Activated CD4-positive, alpha-beta T cell treated with anti-CD3 and anti-CD28 coated beads, Interleukin-2, Interleukin-4, amounts not matched to agents 100 ng/mL and 50 ng/mL, durations not matched to agents 16 hours and 8 hours (primary cell): ENCODE measurements at regions not wholly inside any gene's neighbourhood (a gene's known extent, or its start where the extent isn't known, plus 50 kb on each side); places are given as distances from the start of the nearest gene placed in this dataset.
"Not testable (repeated sequence)": the region's sequence is repeated elsewhere in the genome, so short reads cannot be mapped to it uniquely, and the experiment has no call there.

Experiments
- DNase-seq: peaks from one replicate; pipeline ENCODE4 v3.0.0-alpha.2; 2020; ENCODE audit warnings: low spot score

- no peak for DNase-seq
Observed at GRCh38 chr20:7174554-7174953, 407.1 kb downstream of the BMP2 start.

- not testable (repeated sequence) for DNase-seq
Observed at GRCh38 chr20:7175827-7176226, 408.3 kb downstream of the BMP2 start.

- no peak for DNase-seq
Observed at GRCh38 chr20:7178004-7178403, 410.5 kb downstream of the BMP2 start.

GRCh38 chr20:7180256-7181045 is 413.0 kb downstream of the BMP2 start:
- no peak for DNase-seq

GRCh38 chr20:7189231-7189630 is 421.7 kb downstream of the BMP2 start:
- no peak for DNase-seq

GRCh38 chr20:7193681-7194080 is 426.2 kb downstream of the BMP2 start:
- no peak for DNase-seq

GRCh38 chr20:7195704-7196103 is 428.2 kb downstream of the BMP2 start:
- DNase-seq: no peak

- no peak for DNase-seq
Observed at GRCh38 chr20:7196481-7196880, 429.0 kb downstream of the BMP2 start.

GRCh38 chr20:7199861-7200260 is 432.4 kb downstream of the BMP2 start:
- no peak for DNase-seq

GRCh38 chr20:7207186-7207798 is 439.8 kb downstream of the BMP2 start:
- DNase-seq: no peak

GRCh38 chr20:7210910-7211309 is 443.4 kb downstream of the BMP2 start:
- DNase-seq: no peak

GRCh38 chr20:7214081-7214740 is 446.7 kb downstream of the BMP2 start:
- no peak for DNase-seq

- DNase-seq: no peak
Observed at GRCh38 chr20:7217606-7218005, 450.1 kb downstream of the BMP2 start.

GRCh38 chr20:7220755-7221154 is 453.3 kb downstream of the BMP2 start:
- DNase-seq: no peak

- no peak for DNase-seq
Observed at GRCh38 chr20:7226156-7226555, 458.7 kb downstream of the BMP2 start.

GRCh38 chr20:7231303-7231702 is 463.8 kb downstream of the BMP2 start:
- DNase-seq: no peak

GRCh38 chr20:7232796-7233195 is 465.3 kb downstream of the BMP2 start:
- no peak for DNase-seq

- no peak for DNase-seq
Observed at GRCh38 chr20:7237251-7237650, 469.8 kb downstream of the BMP2 start.

GRCh38 chr20:7240490-7240889 is 473.0 kb downstream of the BMP2 start:
- DNase-seq: no peak

GRCh38 chr20:7248281-7249201 is 481.1 kb downstream of the BMP2 start:
- no peak for DNase-seq

- DNase-seq: no peak
Observed at GRCh38 chr20:7250337-7250736, 482.9 kb downstream of the BMP2 start.

- no peak for DNase-seq
Observed at GRCh38 chr20:7257099-7257498, 489.6 kb downstream of the BMP2 start.
